SU-DHL-6 (cell line): ENCODE measurements at regions not wholly inside any gene's neighbourhood (a gene's known extent, or its start where the extent isn't known, plus 50 kb on each side); places are given as distances from the start of the nearest gene placed in this dataset.

Source experiments
- H2AFZ ChIP-seq: fragments of 200-600 bp; sonication (generic); 2 replicates; pipeline ENCODE4 v1.6.1; 2014; ENCODE audit warnings: low read depth, mild to moderate bottlenecking, moderate library complexity, mixed read lengths, antibody characterized with exemption, low read length; ENCODE audit not compliant: severe bottlenecking
- H3F3A ChIP-seq: fragments of 200-600 bp; shearing (Covaris generic); 2 replicates; pipeline ENCODE4 v1.6.0; 2016; ENCODE audit warnings: antibody characterized with exemption, mild to moderate bottlenecking; ENCODE audit not compliant: insufficient read depth
- H3K27ac ChIP-seq: fragments of 200-600 bp; sonication (generic); 2 replicates; pipeline ENCODE4 v1.5.1; 2016; ENCODE audit warnings: low read depth, mild to moderate bottlenecking, low read length, moderate library complexity, mixed read lengths
- H3K27me3 ChIP-seq: fragments of 200-600 bp; sonication (generic), shearing (Covaris generic); 2 replicates; pipeline ENCODE4 v1.6.0; 2014; ENCODE audit warnings: mild to moderate bottlenecking, low read length
- H3K36me3 ChIP-seq: fragments of 200-600 bp; sonication (generic); 2 replicates; pipeline ENCODE4 v1.6.1; 2014; ENCODE audit warnings: mild to moderate bottlenecking, low read length, mixed read lengths
- H3K4me2 ChIP-seq: fragments of 300-600, 200-600 bp; shearing (Covaris generic), sonication (generic); 2 replicates; pipeline ENCODE4 v1.6.0; 2014; ENCODE audit warnings: low read length, low read depth, mild to moderate bottlenecking; ENCODE audit not compliant: poor library complexity, severe bottlenecking
- H3K4me3 ChIP-seq: fragments of 200-600 bp; sonication (generic); 2 replicates; pipeline ENCODE4 v1.5.1; 2014; ENCODE audit warnings: antibody characterized with exemption, low read length, mild to moderate bottlenecking, mixed read lengths; ENCODE audit not compliant: insufficient read depth, poor library complexity, severe bottlenecking
- H3K79me2 ChIP-seq: fragments of 200-600 bp; sonication (generic); 2 replicates; pipeline ENCODE4 v1.6.1; 2014; ENCODE audit warnings: mild to moderate bottlenecking, low read length, moderate library complexity; ENCODE audit not compliant: insufficient read depth
- H3K9ac ChIP-seq: fragments of 200-600 bp; sonication (generic); 2 replicates; pipeline ENCODE4 v1.7.0; 2014; ENCODE audit warnings: mild to moderate bottlenecking, low read length
- H3K9me2 ChIP-seq: fragments of 200-600 bp; sonication (generic); replicated peaks from 2 replicates; pipeline ENCODE4 v1.6.1; 2014; ENCODE audit warnings: low read length; ENCODE audit not compliant: insufficient read depth
- H3K9me3 ChIP-seq: fragments of 200-600 bp; sonication (generic); 2 replicates; pipeline ENCODE4 v1.6.1; 2014; ENCODE audit warnings: low read length, mixed read lengths; ENCODE audit not compliant: insufficient read depth
- H4K20me1 ChIP-seq: fragments of 200-600 bp; sonication (generic); 2 replicates; pipeline ENCODE4 v1.6.1; 2014; ENCODE audit warnings: low read depth, mild to moderate bottlenecking, antibody characterized with exemption, low read length, moderate library complexity, mixed read lengths
- EZH2phosphoT487 ChIP-seq: fragments of 200-600 bp; sonication (generic), shearing (Covaris generic); conservative IDR thresholded peaks from 2 replicates; pipeline ENCODE4 v1.6.1; 2018; ENCODE audit warnings: mild to moderate bottlenecking, antibody characterized with exemption, low read length, moderate library complexity, mixed read lengths
- TF ChIP-seq, protein P1 (sequence below): fragments of 200-600 bp; sonication (generic); IDR thresholded peaks from one replicate; pipeline ENCODE4 v1.5.1; 2017; ENCODE audit warnings: antibody characterized with exemption, mild to moderate bottlenecking, low read length, moderate library complexity; ENCODE audit not compliant: insufficient read depth, poor library complexity, severe bottlenecking

DNA sequence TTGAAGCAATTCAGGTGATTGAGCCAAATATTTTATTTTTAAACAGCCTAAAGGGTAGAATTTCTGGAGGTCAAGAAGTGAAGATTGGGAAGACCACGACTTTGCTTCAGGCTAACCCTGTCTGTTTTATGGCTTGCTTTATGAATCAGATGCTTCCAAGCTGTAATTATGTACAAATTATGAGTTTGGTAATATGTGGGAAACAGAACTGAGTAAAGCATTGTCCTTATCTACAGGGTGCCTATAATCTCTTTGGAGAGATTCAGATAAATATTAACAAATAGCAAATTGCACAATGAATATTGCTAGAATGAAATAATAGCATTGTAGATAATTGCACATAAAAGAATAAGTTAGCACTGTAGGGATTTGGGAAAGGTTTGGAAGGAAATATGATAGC, 539.4 kb upstream of the CDH2 start:
- Histone ChIP-seq H3K9me2 (no peaks in the 10 kb centered on the region), H3K9ac (no peak overlapping the region), H3K4me2 (no peak overlapping the region), H4K20me1 (no peaks in the 10 kb centered on the region), H3F3A (no peaks in the 10 kb centered on the region), H3K9me3 (no peaks in the 10 kb centered on the region), H3K27ac (no peak overlapping the region), H3K36me3 (no peaks in the 10 kb centered on the region), H2AFZ (no peak overlapping the region), H3K4me3 (no peak overlapping the region), H3K79me2 (no peaks in the 10 kb centered on the region), H3K27me3 (no peaks in the 10 kb centered on the region)
- no peak for TF ChIP-seq EZH2phosphoT487
- TF ChIP-seq, protein P1, sequence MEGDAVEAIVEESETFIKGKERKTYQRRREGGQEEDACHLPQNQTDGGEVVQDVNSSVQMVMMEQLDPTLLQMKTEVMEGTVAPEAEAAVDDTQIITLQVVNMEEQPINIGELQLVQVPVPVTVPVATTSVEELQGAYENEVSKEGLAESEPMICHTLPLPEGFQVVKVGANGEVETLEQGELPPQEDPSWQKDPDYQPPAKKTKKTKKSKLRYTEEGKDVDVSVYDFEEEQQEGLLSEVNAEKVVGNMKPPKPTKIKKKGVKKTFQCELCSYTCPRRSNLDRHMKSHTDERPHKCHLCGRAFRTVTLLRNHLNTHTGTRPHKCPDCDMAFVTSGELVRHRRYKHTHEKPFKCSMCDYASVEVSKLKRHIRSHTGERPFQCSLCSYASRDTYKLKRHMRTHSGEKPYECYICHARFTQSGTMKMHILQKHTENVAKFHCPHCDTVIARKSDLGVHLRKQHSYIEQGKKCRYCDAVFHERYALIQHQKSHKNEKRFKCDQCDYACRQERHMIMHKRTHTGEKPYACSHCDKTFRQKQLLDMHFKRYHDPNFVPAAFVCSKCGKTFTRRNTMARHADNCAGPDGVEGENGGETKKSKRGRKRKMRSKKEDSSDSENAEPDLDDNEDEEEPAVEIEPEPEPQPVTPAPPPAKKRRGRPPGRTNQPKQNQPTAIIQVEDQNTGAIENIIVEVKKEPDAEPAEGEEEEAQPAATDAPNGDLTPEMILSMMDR, result no peak

DNA sequence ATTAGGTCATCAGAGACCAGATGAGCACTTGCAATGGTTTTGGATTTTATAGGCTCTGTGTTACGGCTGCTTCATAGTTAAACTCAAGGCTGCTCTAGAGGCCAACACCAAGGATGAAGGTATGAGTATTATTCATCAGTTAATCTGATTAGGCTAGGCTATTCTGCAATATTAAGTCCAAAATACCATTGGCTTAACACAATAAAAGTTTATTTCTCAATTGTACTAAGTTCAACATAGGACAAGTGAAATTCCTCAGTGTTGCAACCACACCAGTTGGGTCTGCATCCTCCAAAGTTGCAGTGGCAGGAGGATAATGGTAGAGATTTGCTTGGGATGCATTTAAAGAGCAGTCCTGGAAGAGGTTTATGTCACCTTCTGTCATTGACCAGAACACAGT, 538.3 kb upstream of the CDH2 start:
- no peak overlapping the region for H2AFZ ChIP-seq
- TF ChIP-seq, protein P1, result no peak
- TF ChIP-seq EZH2phosphoT487, result no peak
- no peaks in the 10 kb centered on the region for H3F3A ChIP-seq
- no peaks in the 10 kb centered on the region for H3K36me3 ChIP-seq
- no peaks in the 10 kb centered on the region for H4K20me1 ChIP-seq
- H3K27me3 ChIP-seq, result no peaks in the 10 kb centered on the region
- no peak overlapping the region for H3K9ac ChIP-seq
- H3K27ac ChIP-seq, result no peak overlapping the region
- H3K79me2 ChIP-seq, result no peaks in the 10 kb centered on the region
- no peaks in the 10 kb centered on the region for H3K9me2 ChIP-seq
- H3K4me2 ChIP-seq, result no peak overlapping the region
- no peaks in the 10 kb centered on the region for H3K9me3 ChIP-seq
- no peak overlapping the region for H3K4me3 ChIP-seq

DNA sequence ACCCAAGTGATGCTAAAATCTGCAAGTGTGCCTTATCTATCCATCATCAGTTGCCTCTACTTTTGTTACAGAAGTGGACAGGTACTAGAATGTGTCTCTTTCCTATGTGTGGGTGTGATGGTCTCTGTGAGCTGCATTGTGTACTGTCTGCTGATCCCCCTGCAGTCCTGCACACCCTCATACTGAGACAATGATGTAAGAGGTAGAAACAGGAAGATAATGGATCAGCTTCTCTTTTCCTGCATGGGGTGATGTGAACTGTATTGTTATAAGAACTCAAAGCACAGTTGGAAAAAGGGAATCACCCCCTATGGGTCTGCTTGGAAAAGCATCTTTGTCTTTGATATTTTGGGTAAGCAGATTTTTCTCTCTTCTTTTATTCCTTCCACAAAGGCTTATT, 537.6 kb upstream of the CDH2 start:
- no peak overlapping the region for H3K4me2 ChIP-seq
- no peak overlapping the region for H3K27ac ChIP-seq
- H3F3A ChIP-seq, result no peaks in the 10 kb centered on the region
- H3K27me3 ChIP-seq, result no peaks in the 10 kb centered on the region
- H3K4me3 ChIP-seq, result no peak overlapping the region
- no peaks in the 10 kb centered on the region for H3K9me2 ChIP-seq
- H3K36me3 ChIP-seq, result no peaks in the 10 kb centered on the region
- TF ChIP-seq EZH2phosphoT487, result no peak
- TF ChIP-seq, protein P1, result no peak
- no peaks in the 10 kb centered on the region for H3K79me2 ChIP-seq
- H2AFZ ChIP-seq, result no peak overlapping the region
- no peaks in the 10 kb centered on the region for H3K9me3 ChIP-seq
- no peaks in the 10 kb centered on the region for H4K20me1 ChIP-seq
- H3K9ac ChIP-seq, result no peak overlapping the region
